Caco-2 (cell line): ENCODE measurements at regions not wholly inside any gene's neighbourhood (a gene's known extent, or its start where the extent isn't known, plus 50 kb on each side); places are given as distances from the start of the nearest gene placed in this dataset.

Source experiments
- BruUV-seq: library from RNA; stranded (reverse); fragments of 400-500 nt; replicated peaks from 2 replicates; lab custom pipeline; 2021; lab: Mats Ljungman, UMichigan
- CTCF ChIA-PET: fragments of 300-600 bp; sonication (Branson Sonifier 250); formaldehyde crosslinking; loops from one replicate; lab custom pipeline; 2022; ENCODE audit warnings: antibody characterized with exemption; lab: Charles Lee
- POLR2A ChIA-PET: fragments of 300-600 bp; sonication (Branson Sonifier 250); formaldehyde crosslinking; loops from one replicate; lab custom pipeline; 2022; ENCODE audit warnings: antibody characterized with exemption; lab: Charles Lee
- DNase-seq, 2 experiments: peaks; one replicate each; pipeline versions ENCODE4 v3.0.0 to v3.0.0-alpha.2; 2020 to 2022
- H3K27me3 ChIP-seq: replicated peaks from 2 replicates; pipeline ENCODE4 v1.6.0; 2011; ENCODE audit warnings: low read length; ENCODE audit not compliant: control insufficient read depth, insufficient read depth
- H3K36me3 ChIP-seq: 2 replicates; pipeline ENCODE4 v1.5.1; 2011; ENCODE audit warnings: low read length; ENCODE audit not compliant: control insufficient read depth, insufficient read depth
- H3K4me1 ChIP-seq: fragments of 250-450 bp; sonication (Bioruptor Pico); 2 replicates; pipeline ENCODE4 v1.5.1; 2020; ENCODE audit warnings: mild to moderate bottlenecking
- H3K4me3 ChIP-seq: 2 replicates; pipeline ENCODE4 v1.5.1; 2011; ENCODE audit warnings: low read depth, mild to moderate bottlenecking, control low read depth, low read length
- H3K9me3 ChIP-seq: fragments of 250-450 bp; sonication (Bioruptor Pico); 2 replicates; pipeline ENCODE4 v1.5.1; 2020; ENCODE audit warnings: mild to moderate bottlenecking, moderate library complexity
- H3K27ac Mint-ChIP-seq: one replicate; pipeline ENCODE4 v1.8.0; 2022; ENCODE audit warnings: mixed read lengths; ENCODE audit not compliant: unreplicated experiment
- H3K27me3 Mint-ChIP-seq: one replicate; pipeline ENCODE4 v1.8.0; 2022; ENCODE audit warnings: mixed read lengths; ENCODE audit not compliant: insufficient read depth, unreplicated experiment
- H3K36me3 Mint-ChIP-seq: one replicate; pipeline ENCODE4 v1.8.0; 2022; ENCODE audit warnings: mild to moderate bottlenecking, mixed read lengths; ENCODE audit not compliant: insufficient read depth, unreplicated experiment
- H3K4me1 Mint-ChIP-seq: one replicate; pipeline ENCODE4 v1.8.0; 2022; ENCODE audit warnings: low read depth, mixed read lengths; ENCODE audit not compliant: unreplicated experiment
- H3K4me3 Mint-ChIP-seq: one replicate; pipeline ENCODE4 v1.8.0; 2022; ENCODE audit warnings: mild to moderate bottlenecking, moderate library complexity, mixed read lengths; ENCODE audit not compliant: unreplicated experiment
- H3K9me3 Mint-ChIP-seq: one replicate; pipeline ENCODE4 v1.8.0; 2022; ENCODE audit warnings: mixed read lengths; ENCODE audit not compliant: unreplicated experiment
- CTCF ChIP-seq, 2 experiments: fragments of 200-600 bp in 1 of 2; IDR thresholded peaks; 1 replicate in 1 of 2; 2 replicates in 1 of 2; pipeline versions ENCODE4 v1.5.1 to v1.8.0; 2011 to 2022; ENCODE audit warnings: antibody characterized with exemption in 1 of 2, control low read depth in 1 of 2, inconsistent platforms in 1 of 2, low read depth in 1 of 2, low read length in 1 of 2, mild to moderate bottlenecking in 1 of 2, moderate library complexity in 1 of 2; ENCODE audit not compliant: insufficient read depth in 1 of 2, severe bottlenecking in 1 of 2, unreplicated experiment in 1 of 2
- intact Hi-C: fragments of 100-400 bp; cut with micrococcal nuclease; formaldehyde crosslinking; loops from one replicate; pipeline ENCODE4 v1.10.0; 2022; ENCODE audit not compliant: unreplicated experiment

GRCh38 chr1:213531369-213532310 is 456.1 kb upstream of the PROX1 start:
- Mint-ChIP-seq H3K4me1 (no peaks in the 10 kb centered on the region), H3K9me3 (peaks cover 9% of the 10 kb centered on the region), H3K36me3 (no peaks in the 10 kb centered on the region), H3K27me3 (no peaks in the 10 kb centered on the region), H3K4me3 (no peak overlapping the region), H3K27ac (no peak overlapping the region)
- H3K9me3 ChIP-seq: no peaks in the 10 kb centered on the region
- CTCF ChIA-PET: no interaction called here
- TF ChIP-seq CTCF (IDR thresholded peaks at IDR 0.05; ENCODE audit: insufficient read depth in 1 of 2, low read depth in 1 of 2, low read length in 1 of 2, severe bottlenecking in 1 of 2, unreplicated experiment in 1 of 2): no peak
- no peaks in the 10 kb centered on the region for H3K27me3 ChIP-seq
- POLR2A ChIA-PET: no interaction called here
- no peak for DNase-seq
- no peaks in the 10 kb centered on the region for H3K36me3 ChIP-seq
- H3K4me3 ChIP-seq: no peak overlapping the region
- H3K4me1 ChIP-seq: no peaks in the 10 kb centered on the region
- intact Hi-C loops: no loop called here
- BruUV-seq: no TSS peak

DNA sequence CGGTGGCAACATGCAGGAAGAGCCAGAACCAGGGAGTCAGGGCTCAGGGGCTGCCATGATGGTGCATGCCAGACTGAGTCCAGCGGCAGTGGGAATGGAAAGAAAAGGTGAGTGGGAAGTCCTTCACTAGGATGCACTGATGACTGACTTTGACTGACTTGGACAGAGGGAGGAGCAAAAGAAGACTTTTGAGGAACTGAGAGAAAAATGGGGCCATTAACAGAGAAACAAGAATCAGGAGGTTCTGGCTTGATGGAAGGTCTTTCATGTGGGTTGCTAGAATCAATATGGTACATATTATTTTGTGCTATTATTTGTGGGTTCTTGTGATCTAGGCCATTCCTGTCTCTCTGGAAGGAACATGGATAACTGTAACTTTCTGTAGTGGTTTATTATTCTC is 454.6 kb upstream of the PROX1 start:
- no peak for DNase-seq

DNA sequence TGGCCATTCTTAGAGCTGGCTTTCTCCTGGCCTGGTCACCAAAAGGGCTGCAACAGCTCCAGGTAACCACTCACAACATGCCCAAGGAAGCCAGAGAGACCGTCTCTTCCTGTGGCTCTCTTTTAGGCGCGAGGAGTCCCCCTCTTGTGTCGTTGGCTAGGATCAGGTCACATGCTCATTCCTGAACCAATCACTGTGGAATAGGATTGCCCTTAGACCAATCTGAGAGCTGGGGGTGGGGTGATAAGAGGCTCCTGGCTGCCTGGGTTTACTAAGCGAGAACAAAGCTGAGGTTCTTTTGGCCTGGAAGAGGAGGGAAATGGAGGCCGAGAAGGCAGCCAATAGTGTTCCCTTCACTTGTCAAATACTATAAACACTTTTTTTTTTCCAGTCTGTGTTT is 452.1 kb upstream of the PROX1 start:
- Mint-ChIP-seq H3K4me1 (no peaks in the 10 kb centered on the region), H3K27ac (no peak overlapping the region), H3K27me3 (no peaks in the 10 kb centered on the region), H3K4me3 (no peak overlapping the region), H3K9me3 (no peaks in the 10 kb centered on the region), H3K36me3 (no peaks in the 10 kb centered on the region)
- no peak for TF ChIP-seq CTCF (IDR thresholded peaks at IDR 0.05; ENCODE audit: insufficient read depth in 1 of 2, low read depth in 1 of 2, low read length in 1 of 2, severe bottlenecking in 1 of 2, unreplicated experiment in 1 of 2)
- intact Hi-C loops: no loop called here
- POLR2A ChIA-PET: no interaction called here
- no peak for DNase-seq
- Histone ChIP-seq H3K9me3 (no peaks in the 10 kb centered on the region), H3K36me3 (no peaks in the 10 kb centered on the region), H3K4me3 (no peak overlapping the region), H3K27me3 (no peaks in the 10 kb centered on the region), H3K4me1 (no peaks in the 10 kb centered on the region)
- no TSS peak for BruUV-seq
- CTCF ChIA-PET: no interaction called here

More for the DNA sequence above, 454.6 kb upstream of the PROX1 start:
- no peaks in the 10 kb centered on the region for H3K36me3 Mint-ChIP-seq
- Histone ChIP-seq H3K4me3 (no peak overlapping the region), H3K9me3 (no peaks in the 10 kb centered on the region), H3K4me1 (no peaks in the 10 kb centered on the region), H3K27me3 (no peaks in the 10 kb centered on the region), H3K36me3 (no peaks in the 10 kb centered on the region)
- intact Hi-C loops: no loop called here
- peaks cover 9% of the 10 kb centered on the region for H3K9me3 Mint-ChIP-seq
- H3K4me3 Mint-ChIP-seq: no peak overlapping the region
- no peaks in the 10 kb centered on the region for H3K4me1 Mint-ChIP-seq
- ChIA-PET POLR2A (no interaction called here), CTCF (no interaction called here)
- H3K27ac Mint-ChIP-seq: no peak overlapping the region
- TF ChIP-seq CTCF (IDR thresholded peaks at IDR 0.05; ENCODE audit: insufficient read depth in 1 of 2, low read depth in 1 of 2, low read length in 1 of 2, severe bottlenecking in 1 of 2, unreplicated experiment in 1 of 2): no peak
- BruUV-seq: no TSS peak
- no peaks in the 10 kb centered on the region for H3K27me3 Mint-ChIP-seq
